ENCODE measurements at regions not wholly inside any gene's neighbourhood (a gene's known extent, or its start where the extent isn't known, plus 50 kb on each side); places are given as distances from the start of the nearest gene placed in this dataset.

DNA sequence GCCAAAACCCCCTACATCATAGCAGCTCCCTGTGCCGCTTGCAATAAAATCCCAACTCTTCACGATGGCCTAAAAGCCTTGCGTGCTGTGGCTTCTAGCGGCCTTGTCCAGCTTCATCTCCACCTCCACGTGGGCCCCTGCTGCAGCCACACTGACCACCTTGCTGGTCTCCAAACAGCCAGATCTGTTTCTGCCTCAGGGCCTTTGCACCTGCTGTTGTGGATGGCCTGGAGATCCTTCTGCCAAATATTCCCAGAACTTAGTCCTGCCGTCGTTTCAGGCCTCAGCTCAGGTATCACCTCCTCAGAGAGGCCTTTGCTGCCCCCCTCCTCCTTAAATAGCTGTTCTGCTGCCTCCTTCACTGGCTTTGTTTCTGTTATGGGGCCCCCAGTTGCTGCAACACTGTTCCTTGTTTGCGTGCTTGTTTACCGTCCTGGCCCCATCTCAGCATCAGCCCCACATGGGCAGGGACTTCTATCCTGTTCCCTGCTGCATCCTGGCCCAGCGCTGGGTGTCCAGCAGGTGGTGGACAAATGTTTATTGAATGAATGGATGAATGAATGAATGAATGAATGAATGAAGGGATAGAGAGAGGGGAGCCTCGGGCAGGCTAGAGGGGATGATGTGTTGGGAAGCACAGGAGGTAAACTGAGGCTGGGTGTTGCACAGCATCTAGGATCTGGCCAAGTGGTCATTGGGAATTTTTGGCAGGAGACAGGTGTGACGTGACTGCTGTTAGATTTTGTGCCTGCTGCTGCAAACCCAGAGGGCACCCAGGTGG lies 171.0 kb upstream of the GSE1 start:
- H3K36me3 ChIP-seq = peaks cover 3% of the 10 kb centered on the region
- TF ChIP-seq POLR2AphosphoS5 (IDR thresholded peaks at IDR 0.05) = no peak
- TF ChIP-seq POLR2A (IDR thresholded peaks at IDR 0.05) = no peak
- no peak for TF ChIP-seq EP300 (IDR thresholded peaks at IDR 0.05)
- TF ChIP-seq, protein P1, sequence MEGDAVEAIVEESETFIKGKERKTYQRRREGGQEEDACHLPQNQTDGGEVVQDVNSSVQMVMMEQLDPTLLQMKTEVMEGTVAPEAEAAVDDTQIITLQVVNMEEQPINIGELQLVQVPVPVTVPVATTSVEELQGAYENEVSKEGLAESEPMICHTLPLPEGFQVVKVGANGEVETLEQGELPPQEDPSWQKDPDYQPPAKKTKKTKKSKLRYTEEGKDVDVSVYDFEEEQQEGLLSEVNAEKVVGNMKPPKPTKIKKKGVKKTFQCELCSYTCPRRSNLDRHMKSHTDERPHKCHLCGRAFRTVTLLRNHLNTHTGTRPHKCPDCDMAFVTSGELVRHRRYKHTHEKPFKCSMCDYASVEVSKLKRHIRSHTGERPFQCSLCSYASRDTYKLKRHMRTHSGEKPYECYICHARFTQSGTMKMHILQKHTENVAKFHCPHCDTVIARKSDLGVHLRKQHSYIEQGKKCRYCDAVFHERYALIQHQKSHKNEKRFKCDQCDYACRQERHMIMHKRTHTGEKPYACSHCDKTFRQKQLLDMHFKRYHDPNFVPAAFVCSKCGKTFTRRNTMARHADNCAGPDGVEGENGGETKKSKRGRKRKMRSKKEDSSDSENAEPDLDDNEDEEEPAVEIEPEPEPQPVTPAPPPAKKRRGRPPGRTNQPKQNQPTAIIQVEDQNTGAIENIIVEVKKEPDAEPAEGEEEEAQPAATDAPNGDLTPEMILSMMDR (IDR thresholded peaks at IDR 0.05) = no peak
- WGBS = 94% methylated on average over 12 of the region's 12 CpGs

DNA sequence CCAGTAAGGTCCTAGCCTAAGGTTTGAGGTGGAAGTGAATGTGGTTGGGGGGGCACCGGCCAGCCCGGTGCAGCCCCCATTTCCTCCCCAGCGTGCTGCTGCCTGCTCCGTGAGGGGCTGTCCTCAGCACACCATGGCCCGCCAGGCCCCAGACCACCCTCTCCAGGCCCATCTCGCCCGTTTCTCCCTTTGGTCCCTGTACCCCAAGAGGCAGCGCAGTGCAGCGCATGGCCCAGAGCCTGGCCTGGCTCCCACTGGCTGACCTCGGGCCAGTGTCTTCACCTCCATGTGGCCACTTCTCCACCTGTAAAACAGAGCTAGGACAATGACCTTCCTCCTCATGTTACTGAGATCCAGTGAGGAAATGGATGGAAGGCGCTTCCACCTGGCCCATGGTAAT lies 170.0 kb upstream of the GSE1 start:
- Histone ChIP-seq H3K9me3 (no peaks in the 10 kb centered on the region), H3K27me3 (no peaks in the 10 kb centered on the region), H3K4me3 (no peak overlapping the region), H3K36me3 (peaks cover 3% of the 10 kb centered on the region), H3K4me1 (peaks cover 17% of the 10 kb centered on the region), H3K27ac (no peak overlapping the region)
- TF ChIP-seq EP300 (IDR thresholded peaks at IDR 0.05) (no peak), POLR2AphosphoS5 (IDR thresholded peaks at IDR 0.05) (no peak), POLR2A (IDR thresholded peaks at IDR 0.05) (no peak)
- TF ChIP-seq, protein P1 (IDR thresholded peaks at IDR 0.05) = no peak
- WGBS = 93% methylated on average over 11 of the region's 11 CpGs
- DNase-seq (ENCODE audit: low spot score in 2 of 2) = no peak

More for the DNA sequence above, 171.0 kb upstream of the GSE1 start:
- Histone ChIP-seq H3K9me3 (no peaks in the 10 kb centered on the region), H3K4me1 (peaks cover 28% of the 10 kb centered on the region), H3K27ac (no peak overlapping the region), H3K4me3 (no peak overlapping the region), H3K27me3 (no peaks in the 10 kb centered on the region)
- DNase-seq (ENCODE audit: low spot score in 2 of 2) = no peak

DNA sequence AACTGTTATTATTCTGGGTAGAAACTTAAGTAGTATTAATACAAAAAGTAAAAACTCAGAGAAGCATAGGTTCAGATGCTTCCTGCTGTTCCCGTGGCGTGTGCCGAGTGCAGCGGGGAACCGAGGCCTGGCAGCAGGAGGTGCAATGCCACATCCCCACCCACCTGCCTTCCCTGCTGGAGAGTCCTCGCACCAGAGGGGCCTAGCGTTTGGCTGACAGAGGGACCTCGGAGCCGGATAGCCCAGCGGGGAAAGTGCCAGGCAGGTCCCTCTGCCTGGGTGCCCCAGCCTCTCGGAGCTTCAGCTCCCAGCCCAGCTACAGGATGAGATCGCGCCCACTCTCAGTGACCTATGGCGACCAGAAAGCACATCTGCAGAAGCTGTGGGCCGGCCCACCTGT lies 169.6 kb upstream of the GSE1 start:
- Histone ChIP-seq H3K27ac (no peak overlapping the region), H3K9me3 (no peaks in the 10 kb centered on the region), H3K4me1 (peaks cover 20% of the 10 kb centered on the region), H3K27me3 (no peaks in the 10 kb centered on the region), H3K36me3 (peaks cover 3% of the 10 kb centered on the region), H3K4me3 (no peak overlapping the region)
- 93% methylated on average over 10 of the region's 15 CpGs for WGBS
- DNase-seq (ENCODE audit: low spot score in 2 of 2) = no peak
- TF ChIP-seq EP300 (IDR thresholded peaks at IDR 0.05) (no peak), POLR2AphosphoS5 (IDR thresholded peaks at IDR 0.05) (no peak), POLR2A (IDR thresholded peaks at IDR 0.05) (no peak)
- TF ChIP-seq, protein P1 (IDR thresholded peaks at IDR 0.05) = no peak

DNA sequence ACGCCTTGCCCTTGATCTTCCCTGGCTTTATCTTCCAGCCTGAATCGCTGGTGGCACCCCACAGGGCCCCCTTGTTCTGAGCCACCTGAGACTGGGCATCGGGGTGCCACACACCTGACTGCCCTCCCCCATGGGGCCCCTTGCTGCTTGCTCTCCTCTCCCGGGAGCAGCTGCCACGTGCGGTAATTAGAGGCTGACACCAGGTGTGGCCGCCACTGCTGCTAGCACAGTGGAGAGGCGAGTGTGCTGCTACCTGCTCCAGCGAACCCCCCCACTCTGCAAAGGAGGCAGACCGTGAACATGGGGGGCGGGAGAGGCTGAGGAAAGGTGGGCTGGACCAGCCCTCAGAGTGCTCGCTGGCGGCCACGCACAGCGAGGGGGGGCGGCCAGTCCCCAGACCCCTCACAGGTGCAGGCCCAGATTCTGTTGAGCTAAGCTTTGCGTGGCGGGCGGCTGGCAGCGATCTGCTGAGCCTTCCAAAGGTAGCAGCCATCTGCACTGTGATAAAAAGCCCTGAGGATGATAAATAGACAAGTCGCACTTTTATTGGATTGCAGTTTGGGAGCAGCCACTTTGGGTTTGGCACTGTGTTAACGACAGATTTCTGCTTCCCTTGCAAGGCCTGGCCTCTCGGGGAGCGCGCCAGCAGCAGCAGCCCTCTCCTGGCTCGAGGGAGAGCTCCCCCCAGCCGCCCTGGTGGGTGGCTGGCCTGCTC lies 167.9 kb upstream of the GSE1 start:
- 66% methylated on average over 19 of the region's 27 CpGs for WGBS
- Histone ChIP-seq H3K36me3 (no peaks in the 10 kb centered on the region), H3K27me3 (no peaks in the 10 kb centered on the region), H3K4me1 (peaks cover 26% of the 10 kb centered on the region), H3K4me3 (no peak overlapping the region), H3K9me3 (no peaks in the 10 kb centered on the region), H3K27ac (no peak overlapping the region)
- TF ChIP-seq EP300 (IDR thresholded peaks at IDR 0.05) (no peak), POLR2A (IDR thresholded peaks at IDR 0.05) (no peak), POLR2AphosphoS5 (IDR thresholded peaks at IDR 0.05) (no peak)
- TF ChIP-seq, protein P1 (IDR thresholded peaks at IDR 0.05) = no peak
- DNase-seq (ENCODE audit: low spot score in 2 of 2) = peak in 1 of 2 donors; percentile 62

DNA sequence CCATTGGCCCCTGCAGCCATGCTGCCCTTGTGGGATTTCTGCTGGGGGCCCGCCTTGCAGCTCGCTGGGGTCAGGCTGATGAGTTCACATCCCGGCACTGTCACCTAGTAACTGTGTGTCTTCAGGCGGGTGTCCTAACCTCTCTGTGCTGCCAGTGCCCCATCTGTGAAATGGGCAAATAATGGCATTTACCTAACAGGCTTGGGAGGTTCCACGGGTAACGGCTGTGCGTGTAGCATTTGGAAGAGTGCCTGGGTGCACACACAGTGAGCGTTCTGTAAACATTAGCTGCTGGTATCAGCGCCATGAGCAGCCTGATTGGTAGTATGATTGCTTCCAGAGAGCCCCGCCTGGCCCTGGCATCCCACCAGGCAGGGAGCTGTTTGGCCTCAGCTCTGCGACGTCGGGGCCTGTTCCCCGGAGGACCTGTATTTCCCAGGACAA lies 167.3 kb upstream of the GSE1 start:
- no peaks in the 10 kb centered on the region for H3K36me3 ChIP-seq
- TF ChIP-seq POLR2A (IDR thresholded peaks at IDR 0.05) (no peak), POLR2AphosphoS5 (IDR thresholded peaks at IDR 0.05) (no peak), EP300 (IDR thresholded peaks at IDR 0.05) (no peak)
- TF ChIP-seq, protein P1 (IDR thresholded peaks at IDR 0.05) = no peak
- peaks cover 26% of the 10 kb centered on the region for H3K4me1 ChIP-seq
- DNase-seq (ENCODE audit: low spot score in 2 of 2) = no peak
- no peak overlapping the region for H3K27ac ChIP-seq
- WGBS = 71% methylated on average over 9 of the region's 14 CpGs
- H3K9me3 ChIP-seq = no peaks in the 10 kb centered on the region
- H3K27me3 ChIP-seq = no peaks in the 10 kb centered on the region
- no peak overlapping the region for H3K4me3 ChIP-seq
